NCI-H1092 treated with DMSO at 0.1 percent for 48 hours (cell line): ENCODE measurements at regions not wholly inside any gene's neighbourhood (a gene's known extent, or its start where the extent isn't known, plus 50 kb on each side); places are given as distances from the start of the nearest gene placed in this dataset.
"Not testable (repeated sequence)": the region's sequence is repeated elsewhere in the genome, so short reads cannot be mapped to it uniquely, and the experiment has no call there.

Source experiments
- DNase-seq: peaks from one replicate; lab custom pipeline; 2025; lab: John Stamatoyannopoulos, UW

GRCh38 chr10:29722777-29723176 is 88.0 kb upstream of the SVIL start:
- DNase-seq: no peak

- no peak for DNase-seq
Observed at GRCh38 chr10:29720149-29720548, 85.4 kb upstream of the SVIL start.

- no peak for DNase-seq
Observed at GRCh38 chr10:29719281-29719675, 84.5 kb upstream of the SVIL start.

GRCh38 chr10:29715296-29715695 is 80.5 kb upstream of the SVIL start:
- DNase-seq: no peak

GRCh38 chr10:29714096-29714874 is 79.5 kb upstream of the SVIL start:
- no peak for DNase-seq

- no peak for DNase-seq
Observed at GRCh38 chr10:29713450-29713849, 78.7 kb upstream of the SVIL start.

GRCh38 chr10:29712108-29712507 is 77.3 kb upstream of the SVIL start:
- peak; percentile 42 for DNase-seq

- no peak for DNase-seq
Observed at GRCh38 chr10:29710128-29710527, 75.4 kb upstream of the SVIL start.

- no peak for DNase-seq
Observed at GRCh38 chr10:29709484-29710002, 74.8 kb upstream of the SVIL start.

GRCh38 chr10:29703271-29703670 is 68.5 kb upstream of the SVIL start:
- peak; percentile 60 for DNase-seq

GRCh38 chr10:29702273-29703164 is 67.7 kb upstream of the SVIL start:
- DNase-seq: no peak

- DNase-seq: no peak
Observed at GRCh38 chr10:29701306-29701705, 66.5 kb upstream of the SVIL start.

GRCh38 chr10:29699621-29700020 is 64.8 kb upstream of the SVIL start:
- no peak for DNase-seq

GRCh38 chr10:29698773-29699490 is 64.2 kb upstream of the SVIL start:
- DNase-seq: no peak

- not testable (repeated sequence) for DNase-seq
Observed at GRCh38 chr10:29696581-29696980, 61.8 kb upstream of the SVIL start.

GRCh38 chr10:29694121-29694520 is 59.4 kb upstream of the SVIL start:
- no peak for DNase-seq

- DNase-seq: no peak
Observed at GRCh38 chr10:29692121-29692539, 57.4 kb upstream of the SVIL start.

GRCh38 chr10:29691564-29692072 is 56.8 kb upstream of the SVIL start:
- no peak for DNase-seq

GRCh38 chr10:29689001-29689400 is 54.2 kb upstream of the SVIL start:
- no peak for DNase-seq

GRCh38 chr10:29688230-29688661 is 53.5 kb upstream of the SVIL start:
- peak; percentile 54 for DNase-seq

- no peak for DNase-seq
Observed at GRCh38 chr10:29687421-29688164, 52.8 kb upstream of the SVIL start.
